ENCODE measurements at regions not wholly inside any gene's neighbourhood (a gene's known extent, or its start where the extent isn't known, plus 50 kb on each side); places are given as distances from the start of the nearest gene placed in this dataset.

DNA sequence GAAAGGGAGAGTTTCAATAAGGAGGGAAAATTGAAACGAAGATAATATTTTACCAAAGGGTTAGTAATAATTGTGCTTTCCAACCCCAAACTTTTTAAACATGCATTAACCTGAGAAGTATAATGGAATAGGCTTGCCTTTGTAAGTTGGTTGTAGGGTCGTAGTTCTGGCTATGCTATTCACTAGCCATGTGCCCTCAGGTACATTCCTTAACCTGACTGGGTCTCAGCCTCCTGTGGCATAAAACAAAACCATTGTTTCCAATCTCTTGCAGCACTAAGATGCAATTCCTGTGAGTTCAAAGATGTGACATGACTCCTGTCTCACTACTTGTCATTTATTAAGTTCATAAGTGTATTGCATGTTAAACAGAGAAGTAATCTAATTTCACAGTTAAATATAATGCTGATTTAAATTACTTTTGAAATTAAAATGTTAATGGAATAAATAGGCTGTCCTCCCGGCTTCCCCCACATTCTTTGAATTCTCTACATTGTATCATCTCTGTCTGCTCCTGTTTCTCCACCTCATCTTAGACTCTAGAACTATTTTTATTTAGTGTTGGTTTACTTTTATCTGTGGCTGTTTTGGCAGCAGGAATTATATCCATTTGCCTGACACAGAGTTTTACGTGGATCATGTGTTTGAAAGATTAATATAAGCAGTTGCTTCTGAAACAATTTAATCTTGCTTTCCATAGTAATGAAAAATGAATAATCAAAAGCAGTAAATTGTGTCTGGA is 216.3 kb downstream of the FAT3 start:
- H3K27ac ChIP-seq (ENCODE audit: low read depth) = peak overlapping the region; percentile 77
- peaks cover 2% of the 10 kb centered on the region; the same call in 1 of the 3 replicates for H3K36me3 Mint-ChIP-seq (ENCODE audit: low read depth)
- DNase-seq (ENCODE audit: low spot score) = peak; percentile 80

More for the DNA sequence above, 216.3 kb downstream of the FAT3 start:
- no peaks in the 10 kb centered on the region for H3K27me3 ChIP-seq (ENCODE audit: insufficient read depth)
- TF ChIP-seq, protein P1, sequence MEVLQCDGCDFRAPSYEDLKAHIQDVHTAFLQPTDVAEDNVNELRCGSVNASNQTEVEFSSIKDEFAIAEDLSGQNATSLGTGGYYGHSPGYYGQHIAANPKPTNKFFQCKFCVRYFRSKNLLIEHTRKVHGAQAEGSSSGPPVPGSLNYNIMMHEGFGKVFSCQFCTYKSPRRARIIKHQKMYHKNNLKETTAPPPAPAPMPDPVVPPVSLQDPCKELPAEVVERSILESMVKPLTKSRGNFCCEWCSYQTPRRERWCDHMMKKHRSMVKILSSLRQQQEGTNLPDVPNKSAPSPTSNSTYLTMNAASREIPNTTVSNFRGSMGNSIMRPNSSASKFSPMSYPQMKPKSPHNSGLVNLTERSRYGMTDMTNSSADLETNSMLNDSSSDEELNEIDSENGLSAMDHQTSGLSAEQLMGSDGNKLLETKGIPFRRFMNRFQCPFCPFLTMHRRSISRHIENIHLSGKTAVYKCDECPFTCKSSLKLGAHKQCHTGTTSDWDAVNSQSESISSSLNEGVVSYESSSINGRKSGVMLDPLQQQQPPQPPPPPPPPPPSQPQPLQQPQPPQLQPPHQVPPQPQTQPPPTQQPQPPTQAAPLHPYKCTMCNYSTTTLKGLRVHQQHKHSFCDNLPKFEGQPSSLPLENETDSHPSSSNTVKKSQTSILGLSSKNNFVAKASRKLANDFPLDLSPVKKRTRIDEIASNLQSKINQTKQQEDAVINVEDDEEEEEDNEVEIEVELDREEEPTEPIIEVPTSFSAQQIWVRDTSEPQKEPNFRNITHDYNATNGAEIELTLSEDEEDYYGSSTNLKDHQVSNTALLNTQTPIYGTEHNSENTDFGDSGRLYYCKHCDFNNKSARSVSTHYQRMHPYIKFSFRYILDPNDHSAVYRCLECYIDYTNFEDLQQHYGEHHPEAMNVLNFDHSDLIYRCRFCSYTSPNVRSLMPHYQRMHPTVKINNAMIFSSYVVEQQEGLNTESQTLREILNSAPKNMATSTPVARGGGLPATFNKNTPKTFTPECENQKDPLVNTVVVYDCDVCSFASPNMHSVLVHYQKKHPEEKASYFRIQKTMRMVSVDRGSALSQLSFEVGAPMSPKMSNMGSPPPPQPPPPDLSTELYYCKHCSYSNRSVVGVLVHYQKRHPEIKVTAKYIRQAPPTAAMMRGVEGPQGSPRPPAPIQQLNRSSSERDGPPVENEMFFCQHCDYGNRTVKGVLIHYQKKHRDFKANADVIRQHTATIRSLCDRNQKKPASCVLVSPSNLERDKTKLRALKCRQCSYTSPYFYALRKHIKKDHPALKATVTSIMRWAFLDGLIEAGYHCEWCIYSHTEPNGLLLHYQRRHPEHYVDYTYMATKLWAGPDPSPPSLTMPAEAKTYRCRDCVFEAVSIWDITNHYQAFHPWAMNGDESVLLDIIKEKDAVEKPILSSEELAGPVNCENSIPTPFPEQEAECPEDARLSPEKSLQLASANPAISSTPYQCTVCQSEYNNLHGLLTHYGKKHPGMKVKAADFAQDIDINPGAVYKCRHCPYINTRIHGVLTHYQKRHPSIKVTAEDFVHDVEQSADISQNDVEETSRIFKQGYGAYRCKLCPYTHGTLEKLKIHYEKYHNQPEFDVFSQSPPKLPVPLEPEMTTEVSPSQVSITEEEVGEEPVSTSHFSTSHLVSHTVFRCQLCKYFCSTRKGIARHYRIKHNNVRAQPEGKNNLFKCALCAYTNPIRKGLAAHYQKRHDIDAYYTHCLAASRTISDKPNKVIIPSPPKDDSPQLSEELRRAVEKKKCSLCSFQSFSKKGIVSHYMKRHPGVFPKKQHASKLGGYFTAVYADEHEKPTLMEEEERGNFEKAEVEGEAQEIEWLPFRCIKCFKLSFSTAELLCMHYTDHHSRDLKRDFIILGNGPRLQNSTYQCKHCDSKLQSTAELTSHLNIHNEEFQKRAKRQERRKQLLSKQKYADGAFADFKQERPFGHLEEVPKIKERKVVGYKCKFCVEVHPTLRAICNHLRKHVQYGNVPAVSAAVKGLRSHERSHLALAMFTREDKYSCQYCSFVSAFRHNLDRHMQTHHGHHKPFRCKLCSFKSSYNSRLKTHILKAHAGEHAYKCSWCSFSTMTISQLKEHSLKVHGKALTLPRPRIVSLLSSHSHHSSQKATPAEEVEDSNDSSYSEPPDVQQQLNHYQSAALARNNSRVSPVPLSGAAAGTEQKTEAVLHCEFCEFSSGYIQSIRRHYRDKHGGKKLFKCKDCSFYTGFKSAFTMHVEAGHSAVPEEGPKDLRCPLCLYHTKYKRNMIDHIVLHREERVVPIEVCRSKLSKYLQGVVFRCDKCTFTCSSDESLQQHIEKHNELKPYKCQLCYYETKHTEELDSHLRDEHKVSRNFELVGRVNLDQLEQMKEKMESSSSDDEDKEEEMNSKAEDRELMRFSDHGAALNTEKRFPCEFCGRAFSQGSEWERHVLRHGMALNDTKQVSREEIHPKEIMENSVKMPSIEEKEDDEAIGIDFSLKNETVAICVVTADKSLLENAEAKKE (CRISPR knock-in tag; IDR thresholded peaks at IDR 0.05) = no peak
- TF ChIP-seq, protein P2, sequence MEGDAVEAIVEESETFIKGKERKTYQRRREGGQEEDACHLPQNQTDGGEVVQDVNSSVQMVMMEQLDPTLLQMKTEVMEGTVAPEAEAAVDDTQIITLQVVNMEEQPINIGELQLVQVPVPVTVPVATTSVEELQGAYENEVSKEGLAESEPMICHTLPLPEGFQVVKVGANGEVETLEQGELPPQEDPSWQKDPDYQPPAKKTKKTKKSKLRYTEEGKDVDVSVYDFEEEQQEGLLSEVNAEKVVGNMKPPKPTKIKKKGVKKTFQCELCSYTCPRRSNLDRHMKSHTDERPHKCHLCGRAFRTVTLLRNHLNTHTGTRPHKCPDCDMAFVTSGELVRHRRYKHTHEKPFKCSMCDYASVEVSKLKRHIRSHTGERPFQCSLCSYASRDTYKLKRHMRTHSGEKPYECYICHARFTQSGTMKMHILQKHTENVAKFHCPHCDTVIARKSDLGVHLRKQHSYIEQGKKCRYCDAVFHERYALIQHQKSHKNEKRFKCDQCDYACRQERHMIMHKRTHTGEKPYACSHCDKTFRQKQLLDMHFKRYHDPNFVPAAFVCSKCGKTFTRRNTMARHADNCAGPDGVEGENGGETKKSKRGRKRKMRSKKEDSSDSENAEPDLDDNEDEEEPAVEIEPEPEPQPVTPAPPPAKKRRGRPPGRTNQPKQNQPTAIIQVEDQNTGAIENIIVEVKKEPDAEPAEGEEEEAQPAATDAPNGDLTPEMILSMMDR (conservative IDR thresholded peaks at IDR 0.05; ENCODE audit: low read depth in 2 of 2) = no peak
- H3K4me2 ChIP-seq = peak overlapping the region; percentile 21
- no peaks in the 10 kb centered on the region for H3F3A ChIP-seq (replicated peaks; ENCODE audit: low read depth)
- Mint-ChIP-seq H3K9me3 (no peaks in the 10 kb centered on the region), H3K27me3 (ENCODE audit: insufficient read depth, low read depth, poor library complexity) (no peaks in the 10 kb centered on the region), H3K4me3 (peak overlapping the region; percentile 29; the same call in 1 of the 3 replicates), H3K4me1 (peaks cover 57% of the 10 kb centered on the region), H3K27ac (peak overlapping the region; percentile 93)
- H3K4me1 ChIP-seq (ENCODE audit: insufficient read depth) = peaks cover 18% of the 10 kb centered on the region
- no peaks in the 10 kb centered on the region for H3K9me2 ChIP-seq (ENCODE audit: insufficient read depth)
- peaks cover 57% of the 10 kb centered on the region for H3K79me2 ChIP-seq (replicated peaks; ENCODE audit: insufficient read depth)
- peak; percentile 95 for ATAC-seq
- H4K20me1 ChIP-seq (replicated peaks; ENCODE audit: insufficient read depth) = no peaks in the 10 kb centered on the region
- H2AFZ ChIP-seq = no peak overlapping the region
- no peaks in the 10 kb centered on the region for H3K36me3 ChIP-seq (ENCODE audit: insufficient read depth)
- 0 out of 2 replicates have a peak overlapping the region, but pooled peaks have one; percentile 3 for H3K4me3 ChIP-seq

Data from GM23338 (cell line).